GM18870 (cell line): ENCODE measurements at regions not wholly inside any gene's neighbourhood (a gene's known extent, or its start where the extent isn't known, plus 50 kb on each side); places are given as distances from the start of the nearest gene placed in this dataset.

ENCODE experiments used
- ATAC-seq: cut with Tn5 transposase; IDR thresholded peaks from one replicate; pipeline ENCODE4 v1.9.1; 2021; ENCODE audit warnings: moderate library complexity; ENCODE audit not compliant: unreplicated experiment

- ATAC-seq = no peak
Observed at GRCh38 chr18:78390348-78390951, 589.2 kb upstream of the SALL3 start.

- ATAC-seq = no peak
Observed at GRCh38 chr18:78390952-78391348, 588.7 kb upstream of the SALL3 start.

- ATAC-seq = no peak
Observed at GRCh38 chr18:78393086-78393862, 586.3 kb upstream of the SALL3 start.

GRCh38 chr18:78396077-78396476 lies 583.5 kb upstream of the SALL3 start:
- no peak for ATAC-seq

GRCh38 chr18:78396756-78397155 lies 582.9 kb upstream of the SALL3 start:
- no peak for ATAC-seq

- no peak for ATAC-seq
Observed at GRCh38 chr18:78399992-78400503, 579.6 kb upstream of the SALL3 start.

- no peak for ATAC-seq
Observed at GRCh38 chr18:78402440-78402839, 577.2 kb upstream of the SALL3 start.

GRCh38 chr18:78402966-78403365 lies 576.7 kb upstream of the SALL3 start:
- no peak for ATAC-seq

GRCh38 chr18:78403371-78403770 lies 576.2 kb upstream of the SALL3 start:
- no peak for ATAC-seq

- no peak for ATAC-seq
Observed at GRCh38 chr18:78405763-78406162, 573.9 kb upstream of the SALL3 start.

- ATAC-seq = no peak
Observed at GRCh38 chr18:78406743-78407465, 572.7 kb upstream of the SALL3 start.

- ATAC-seq = no peak
Observed at GRCh38 chr18:78407466-78407844, 572.2 kb upstream of the SALL3 start.

GRCh38 chr18:78408623-78409022 lies 571.0 kb upstream of the SALL3 start:
- no peak for ATAC-seq

- ATAC-seq = no peak
Observed at GRCh38 chr18:78410094-78410786, 569.4 kb upstream of the SALL3 start.

GRCh38 chr18:78411539-78411938 lies 568.1 kb upstream of the SALL3 start:
- ATAC-seq = no peak

- no peak for ATAC-seq
Observed at GRCh38 chr18:78414302-78414701, 565.3 kb upstream of the SALL3 start.

- no peak for ATAC-seq
Observed at GRCh38 chr18:78416853-78417252, 562.8 kb upstream of the SALL3 start.

- no peak for ATAC-seq
Observed at GRCh38 chr18:78418379-78418778, 561.2 kb upstream of the SALL3 start.

- no peak for ATAC-seq
Observed at GRCh38 chr18:78419171-78419570, 560.4 kb upstream of the SALL3 start.

- ATAC-seq = no peak
Observed at GRCh38 chr18:78420116-78420515, 559.5 kb upstream of the SALL3 start.

- no peak for ATAC-seq
Observed at GRCh38 chr18:78421392-78421791, 558.2 kb upstream of the SALL3 start.
